ENCODE measurements at regions not wholly inside any gene's neighbourhood (a gene's known extent, or its start where the extent isn't known, plus 50 kb on each side); places are given as distances from the start of the nearest gene placed in this dataset.
"Not testable (repeated sequence)": the region's sequence is repeated elsewhere in the genome, so short reads cannot be mapped to it uniquely, and the experiment has no call there.

DNA sequence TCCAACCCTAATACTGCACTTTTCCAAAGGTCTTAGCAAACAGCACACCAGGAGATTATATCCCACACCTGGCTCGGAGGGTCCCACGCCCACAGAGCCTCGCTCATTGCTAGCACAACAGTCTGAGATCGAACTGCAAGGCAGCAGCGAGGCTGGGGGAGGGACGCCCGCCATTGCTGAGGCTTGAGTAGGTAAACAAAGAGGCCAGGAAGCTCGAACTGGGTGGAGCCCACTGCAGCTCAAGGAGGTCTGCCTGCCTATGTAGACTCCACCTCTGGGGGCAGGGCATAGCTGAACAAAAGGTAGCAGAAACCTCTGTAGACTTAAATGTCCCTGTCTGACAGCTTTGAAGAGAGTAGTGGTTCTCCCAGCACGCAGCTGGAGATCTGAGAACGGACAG, 361.0 kb upstream of the PPP2R3A start:
- TF ChIP-seq, protein P1, sequence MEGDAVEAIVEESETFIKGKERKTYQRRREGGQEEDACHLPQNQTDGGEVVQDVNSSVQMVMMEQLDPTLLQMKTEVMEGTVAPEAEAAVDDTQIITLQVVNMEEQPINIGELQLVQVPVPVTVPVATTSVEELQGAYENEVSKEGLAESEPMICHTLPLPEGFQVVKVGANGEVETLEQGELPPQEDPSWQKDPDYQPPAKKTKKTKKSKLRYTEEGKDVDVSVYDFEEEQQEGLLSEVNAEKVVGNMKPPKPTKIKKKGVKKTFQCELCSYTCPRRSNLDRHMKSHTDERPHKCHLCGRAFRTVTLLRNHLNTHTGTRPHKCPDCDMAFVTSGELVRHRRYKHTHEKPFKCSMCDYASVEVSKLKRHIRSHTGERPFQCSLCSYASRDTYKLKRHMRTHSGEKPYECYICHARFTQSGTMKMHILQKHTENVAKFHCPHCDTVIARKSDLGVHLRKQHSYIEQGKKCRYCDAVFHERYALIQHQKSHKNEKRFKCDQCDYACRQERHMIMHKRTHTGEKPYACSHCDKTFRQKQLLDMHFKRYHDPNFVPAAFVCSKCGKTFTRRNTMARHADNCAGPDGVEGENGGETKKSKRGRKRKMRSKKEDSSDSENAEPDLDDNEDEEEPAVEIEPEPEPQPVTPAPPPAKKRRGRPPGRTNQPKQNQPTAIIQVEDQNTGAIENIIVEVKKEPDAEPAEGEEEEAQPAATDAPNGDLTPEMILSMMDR (conservative IDR thresholded peaks at IDR 0.05; ENCODE audit: low read length), result not testable (repeated sequence)
- not testable (repeated sequence) for TF ChIP-seq EZH2phosphoT487 (IDR thresholded peaks at IDR 0.05; ENCODE audit: borderline replicate concordance, low read depth, low read length)

All from OCI-LY7 (cell line).